Suppressor macrophage (primary cell): ENCODE measurements at regions not wholly inside any gene's neighbourhood (a gene's known extent, or its start where the extent isn't known, plus 50 kb on each side); places are given as distances from the start of the nearest gene placed in this dataset.

Experiments used
- DNase-seq, 4 experiments: peaks; one replicate each; pipeline ENCODE4 v3.0.0-alpha.2; 2020 to 2022

- DNase-seq, result no peak
Observed at GRCh38 chr20:37596890-37597536, 69.3 kb upstream of the BLCAP start.

- no peak for DNase-seq
Observed at GRCh38 chr20:37596168-37596567, 68.5 kb upstream of the BLCAP start.

- DNase-seq, result no peak
Observed at GRCh38 chr20:37593710-37594109, 66.0 kb upstream of the BLCAP start.

GRCh38 chr20:37590938-37591490 lies 63.3 kb upstream of the BLCAP start:
- no peak for DNase-seq

GRCh38 chr20:37586078-37586477 lies 58.4 kb upstream of the BLCAP start:
- DNase-seq, result no peak

GRCh38 chr20:37584238-37584807 lies 56.6 kb upstream of the BLCAP start:
- DNase-seq, result no peak

GRCh38 chr20:37581246-37581645 lies 53.6 kb upstream of the BLCAP start:
- DNase-seq, result no peak

- DNase-seq, result no peak
Observed at GRCh38 chr20:37580069-37580468, 52.4 kb upstream of the BLCAP start.

- DNase-seq, result no peak
Observed at GRCh38 chr20:37579106-37579505, 51.4 kb upstream of the BLCAP start.

GRCh38 chr20:37577981-37578380 lies 50.3 kb upstream of the BLCAP start:
- DNase-seq, result no peak
